ENCODE measurements at regions not wholly inside any gene's neighbourhood (a gene's known extent, or its start where the extent isn't known, plus 50 kb on each side); places are given as distances from the start of the nearest gene placed in this dataset.
A peak's percentile ranks its signal among the peaks of the same experiment; 100 is the strongest.

GRCh38 chr11:31895926-31896325 is 84.8 kb upstream of the PAX6 start:
- no peak for DNase-seq

- DNase-seq: no peak
These were observed 76.1 kb upstream of the PAX6 start for GRCh38 chr11:31887180-31887579.

DNA sequence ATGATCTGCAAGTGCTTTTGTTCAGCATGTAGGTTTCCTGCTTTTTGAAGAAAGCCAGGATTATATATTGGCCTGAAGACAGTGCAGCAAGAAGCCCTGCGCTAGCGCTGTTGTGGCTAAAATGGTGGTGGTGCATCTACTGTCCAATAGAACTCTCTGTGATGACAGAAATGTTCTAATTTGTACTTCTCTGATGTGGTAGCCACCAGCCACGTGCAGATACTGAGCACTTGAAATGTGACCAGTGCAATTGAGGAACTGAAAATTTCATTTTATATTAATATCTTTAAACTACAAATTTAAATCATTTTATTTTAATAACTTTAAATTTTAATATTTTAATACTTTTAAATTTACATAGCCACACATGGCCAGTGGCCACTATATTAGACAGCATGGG is 73.0 kb upstream of the PAX6 start:
- DNase-seq: no peak

GRCh38 chr11:31883435-31883834 is 72.3 kb upstream of the PAX6 start:
- DNase-seq: no peak

DNA sequence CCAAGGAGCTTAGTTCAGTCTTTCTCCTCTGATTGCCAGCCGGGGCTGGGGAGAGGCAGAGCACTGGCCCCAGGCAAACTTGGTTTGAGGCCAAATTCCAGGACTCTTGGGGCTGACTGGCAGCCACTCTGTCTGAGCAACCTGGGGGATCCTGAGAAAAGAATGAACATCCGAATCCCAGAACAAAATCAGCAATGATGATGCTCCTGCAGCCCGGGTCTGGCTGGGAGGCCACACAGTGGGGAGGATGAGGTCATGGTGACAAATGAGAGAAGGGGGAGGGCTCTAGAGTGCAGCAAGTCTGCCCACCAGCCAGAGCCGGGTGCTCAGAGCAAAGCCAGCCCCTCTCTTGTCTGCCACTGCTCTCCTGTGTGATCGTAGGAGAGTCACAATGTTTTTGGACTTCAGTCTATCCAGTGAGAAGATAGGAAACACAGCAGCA is 71.8 kb upstream of the PAX6 start:
- no peak for DNase-seq

DNA sequence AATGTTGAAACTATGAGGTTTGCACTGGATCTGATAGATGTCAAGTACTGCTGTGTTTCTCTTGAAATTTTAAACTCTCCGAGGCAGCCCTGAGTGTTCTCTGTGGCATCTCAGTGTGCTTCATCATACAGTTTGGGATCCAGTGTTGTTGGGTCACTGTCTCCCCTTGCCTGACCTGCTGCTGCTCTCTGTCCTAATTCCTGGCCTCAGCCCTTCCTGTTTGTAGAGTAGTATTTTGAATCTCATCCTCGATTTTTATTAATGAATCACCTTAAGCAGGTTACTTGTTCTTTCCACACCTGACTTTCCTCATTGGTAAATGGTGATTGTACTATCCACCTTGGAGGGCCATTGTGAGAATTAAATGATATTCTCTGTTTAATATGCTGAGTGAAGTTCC is 70.7 kb upstream of the PAX6 start:
- no peak for DNase-seq

- no peak for DNase-seq
These were observed 68.6 kb upstream of the PAX6 start for GRCh38 chr11:31879681-31880080.

- DNase-seq: no peak
These were observed 66.7 kb upstream of the PAX6 start for GRCh38 chr11:31877863-31878262.

DNA sequence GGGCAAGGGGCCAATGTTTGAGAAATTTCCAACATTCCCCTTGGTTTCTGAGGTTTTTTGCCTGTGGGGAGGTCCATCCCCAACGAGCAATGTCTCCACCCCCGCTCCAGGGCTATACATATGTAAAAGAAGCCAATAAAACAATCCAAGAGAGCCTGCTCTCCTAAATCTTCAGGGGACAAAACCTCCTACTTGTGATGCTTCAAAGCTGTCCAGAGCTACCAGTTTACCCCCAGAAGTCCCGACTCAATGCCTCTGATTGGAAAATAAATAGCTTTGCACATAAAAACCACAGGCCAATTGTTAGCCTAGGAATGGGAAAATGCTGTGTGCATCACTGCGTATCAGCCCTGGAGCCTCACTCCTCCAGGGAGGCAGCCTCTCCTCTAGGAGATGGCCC is 66.0 kb upstream of the PAX6 start:
- no peak for DNase-seq

DNA sequence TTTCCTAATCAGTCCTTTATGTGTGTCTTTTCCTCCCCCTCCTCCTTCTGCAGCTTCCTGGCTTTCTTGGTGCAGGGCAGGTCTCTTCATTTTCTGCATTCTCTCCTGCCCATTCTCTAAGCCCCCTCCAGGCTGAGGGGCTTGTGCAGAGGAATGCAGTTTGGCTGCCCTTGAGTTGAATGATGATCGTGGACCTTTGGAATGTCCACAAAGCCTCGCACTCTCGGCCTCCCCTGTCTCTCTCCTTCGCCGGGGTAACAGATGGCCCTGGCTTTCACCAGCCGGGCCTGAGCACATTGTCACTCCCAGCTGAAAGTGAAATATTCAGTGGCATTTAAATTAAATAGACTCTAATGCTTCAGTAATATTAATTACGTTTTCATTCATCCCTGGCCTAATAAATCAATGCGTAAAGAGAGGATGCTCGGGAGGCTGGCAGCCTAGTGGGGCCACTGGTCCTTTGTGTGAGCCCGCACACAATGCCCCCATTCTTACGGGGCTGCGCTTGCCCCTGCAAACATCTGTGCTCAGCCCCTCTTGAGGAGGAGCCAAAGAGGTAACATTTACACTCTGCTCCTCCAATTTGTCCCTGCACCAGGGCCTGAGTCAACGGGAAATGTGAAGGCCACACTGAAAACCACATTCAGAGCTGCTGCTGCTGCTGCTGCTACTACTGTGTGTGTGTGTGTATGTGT is 64.9 kb upstream of the PAX6 start:
- DNase-seq: no peak

DNA sequence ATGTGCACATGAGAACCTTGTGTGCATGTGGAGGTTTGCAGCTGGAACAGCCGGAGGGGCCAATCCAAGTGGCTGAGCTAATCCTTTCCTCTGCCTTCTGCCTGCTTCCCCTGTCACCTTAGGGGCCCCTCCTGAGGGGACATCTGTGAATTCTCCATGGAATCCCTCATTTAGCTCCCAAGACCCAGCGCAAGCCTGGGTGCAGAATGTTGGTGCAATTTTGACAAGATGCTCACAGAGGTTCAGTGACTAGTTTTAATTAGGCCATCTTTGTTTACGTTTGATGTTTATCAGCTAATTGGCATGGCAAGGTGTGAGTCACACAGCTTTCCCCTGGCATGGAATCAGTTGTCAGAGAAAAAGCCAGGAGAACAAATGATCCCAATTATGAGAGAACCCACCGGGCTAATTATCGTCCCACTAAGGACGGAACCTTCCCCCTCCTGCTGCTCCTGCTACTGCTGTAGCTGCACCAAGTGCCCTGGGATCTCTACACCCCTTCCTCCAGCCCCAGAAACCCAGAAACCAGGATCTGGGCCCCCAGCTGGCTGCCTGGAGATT is 63.6 kb upstream of the PAX6 start:
- no peak for DNase-seq

GRCh38 chr11:31873124-31873523 is 62.0 kb upstream of the PAX6 start:
- DNase-seq: no peak

GRCh38 chr11:31872076-31872443 is 60.9 kb upstream of the PAX6 start:
- no peak for DNase-seq

DNA sequence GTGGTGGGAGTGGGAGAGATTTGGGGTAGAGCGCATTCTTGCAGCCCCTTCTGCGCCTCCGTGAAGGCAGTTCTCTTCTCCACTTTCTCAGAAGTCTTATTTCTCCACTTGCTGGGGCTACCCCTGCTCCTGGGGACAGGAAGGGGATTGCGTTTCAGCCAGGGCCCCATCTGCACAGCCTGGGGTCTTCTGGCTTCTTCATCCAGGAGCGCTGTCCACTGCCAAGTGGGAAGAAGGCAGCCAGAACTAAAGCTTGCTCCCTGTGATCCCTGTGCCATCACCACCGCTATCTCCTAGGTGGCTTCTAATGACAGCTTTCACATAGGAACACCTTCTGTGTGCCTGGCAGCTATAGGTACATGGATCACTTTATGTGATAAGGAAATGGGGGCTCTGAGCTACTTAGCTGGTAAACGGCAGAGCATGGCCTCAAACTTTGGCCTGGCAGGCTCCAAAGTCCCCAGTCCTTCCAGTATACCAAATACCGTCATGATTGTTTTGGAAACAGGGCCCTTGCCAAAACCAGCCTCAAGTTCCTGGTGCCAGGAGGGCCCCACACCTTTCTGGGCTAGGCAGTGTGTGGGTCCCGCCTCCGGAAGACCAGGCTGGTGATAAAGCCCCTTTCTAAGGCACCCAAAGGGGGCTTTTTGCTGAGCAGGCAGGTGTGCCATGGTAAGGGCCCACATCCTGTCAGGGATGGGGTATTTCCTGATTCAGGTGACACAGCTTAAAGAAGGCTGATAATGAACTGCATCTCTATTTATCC is 60.4 kb upstream of the PAX6 start:
- DNase-seq: no peak

GRCh38 chr11:31870609-31871309 is 59.6 kb upstream of the PAX6 start:
- peak; percentile 3 for DNase-seq

DNA sequence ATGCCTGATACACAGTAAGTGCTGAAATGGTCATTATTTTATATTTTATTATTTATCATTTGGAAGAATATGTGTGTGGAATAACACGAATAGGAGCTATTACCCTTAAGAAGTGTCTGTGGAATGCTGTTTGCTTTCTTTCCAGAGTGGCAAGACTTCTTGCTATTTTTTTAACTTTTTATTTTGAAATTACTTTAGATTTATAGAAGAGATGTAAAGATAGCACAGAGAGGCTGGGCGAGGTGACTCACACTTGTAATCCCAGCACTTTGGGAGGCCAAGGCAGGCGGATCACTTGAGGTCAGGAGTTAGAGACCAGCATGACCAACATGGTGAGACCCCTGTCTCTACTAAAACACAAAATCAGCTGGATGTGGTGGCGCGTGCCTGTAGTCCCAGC is 58.9 kb upstream of the PAX6 start:
- DNase-seq: no peak

GRCh38 chr11:31865606-31866300 is 54.6 kb upstream of the PAX6 start:
- no peak for DNase-seq

DNA sequence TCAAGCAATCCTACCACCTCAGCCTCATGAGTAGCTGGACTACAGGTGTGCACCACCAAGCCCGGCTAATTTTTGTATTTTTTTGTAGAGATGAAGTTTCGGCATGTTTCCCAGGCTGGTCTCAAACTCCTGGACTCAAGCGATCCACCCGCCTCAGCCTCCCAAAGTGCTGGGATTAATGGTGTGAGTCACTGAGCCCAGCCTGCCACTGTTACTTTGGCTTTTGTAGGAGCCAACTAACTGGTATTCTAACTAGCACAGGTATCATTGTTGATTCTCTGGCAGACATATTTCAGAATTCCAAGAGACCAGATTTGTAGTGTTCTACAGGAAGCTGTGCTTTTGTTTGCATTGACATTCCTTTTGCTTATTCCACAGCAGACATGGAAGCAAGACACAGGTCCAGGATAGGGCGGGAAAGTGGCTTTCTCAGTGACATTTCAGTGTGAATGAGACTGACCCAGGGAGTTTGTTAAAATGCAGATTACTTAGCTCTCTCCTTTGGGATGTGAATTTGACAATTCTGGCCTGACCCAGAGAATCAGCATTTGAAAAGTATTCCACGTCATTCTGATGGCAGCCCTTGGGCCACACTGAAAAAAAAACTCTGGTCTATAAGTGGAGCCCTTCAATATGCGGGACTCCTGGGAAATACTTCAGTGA is 52.2 kb upstream of the PAX6 start:
- DNase-seq: no peak

DNA sequence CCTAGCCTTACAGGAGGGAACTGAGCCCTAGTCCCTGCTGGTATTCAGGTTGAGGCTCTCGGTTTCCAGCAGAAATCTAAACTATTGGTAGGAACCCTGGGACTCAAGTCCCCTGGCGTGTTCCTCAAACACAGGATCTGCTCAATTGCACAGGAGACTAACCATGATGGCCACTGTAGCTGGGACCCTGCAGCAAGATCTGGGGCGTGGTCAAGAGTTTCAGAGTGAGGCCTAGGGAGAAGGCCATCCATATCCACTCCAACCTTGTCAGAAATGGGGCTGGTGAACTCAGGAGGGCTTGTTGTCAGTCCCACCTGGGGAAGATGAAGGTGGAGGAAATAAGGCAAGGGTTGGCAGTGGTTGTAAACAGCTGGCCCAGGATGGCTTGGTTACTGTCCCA is 49.9 kb upstream of the PAX6 start:
- no peak for DNase-seq
